ENCODE measurements at regions not wholly inside any gene's neighbourhood (a gene's known extent, or its start where the extent isn't known, plus 50 kb on each side); places are given as distances from the start of the nearest gene placed in this dataset.

DNA sequence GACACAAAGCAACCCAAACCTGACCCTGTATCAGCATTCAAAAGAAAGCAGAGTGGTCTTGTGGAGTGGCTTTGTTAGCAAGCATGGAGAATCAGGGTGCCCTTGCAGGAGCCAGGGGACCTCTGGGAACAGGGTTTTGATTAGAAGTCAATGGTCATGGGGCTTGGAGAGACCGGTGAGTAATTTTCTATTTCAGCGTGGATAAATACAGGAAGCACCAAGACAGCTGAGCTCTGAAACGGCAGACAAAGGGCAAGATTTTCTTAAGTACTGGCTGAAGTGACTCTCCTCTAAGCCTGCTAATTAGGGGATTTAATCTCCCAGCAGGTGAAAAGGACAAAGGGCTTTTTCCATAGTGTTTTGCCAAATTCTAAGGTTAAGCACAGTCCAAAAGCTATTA, 78.0 kb upstream of the GAREM1 start:
- no peaks in the 10 kb centered on the region for H4K20me1 ChIP-seq (ENCODE audit: insufficient read depth)
- H3K4me2 ChIP-seq (ENCODE audit: low read length) = no peak overlapping the region
- peak overlapping the region; percentile 42 for H2AFZ ChIP-seq (ENCODE audit: low read depth, low read length)
- TF ChIP-seq RAD21 (conservative IDR thresholded peaks at IDR 0.05) (no peak), EZH2 (IDR thresholded peaks at IDR 0.05; ENCODE audit: borderline replicate concordance, insufficient read depth, low read length, poor library complexity, severe bottlenecking) (no peak), TAF1 (IDR thresholded peaks at IDR 0.05; ENCODE audit: low read depth) (no peak)
- TF ChIP-seq, protein P1, sequence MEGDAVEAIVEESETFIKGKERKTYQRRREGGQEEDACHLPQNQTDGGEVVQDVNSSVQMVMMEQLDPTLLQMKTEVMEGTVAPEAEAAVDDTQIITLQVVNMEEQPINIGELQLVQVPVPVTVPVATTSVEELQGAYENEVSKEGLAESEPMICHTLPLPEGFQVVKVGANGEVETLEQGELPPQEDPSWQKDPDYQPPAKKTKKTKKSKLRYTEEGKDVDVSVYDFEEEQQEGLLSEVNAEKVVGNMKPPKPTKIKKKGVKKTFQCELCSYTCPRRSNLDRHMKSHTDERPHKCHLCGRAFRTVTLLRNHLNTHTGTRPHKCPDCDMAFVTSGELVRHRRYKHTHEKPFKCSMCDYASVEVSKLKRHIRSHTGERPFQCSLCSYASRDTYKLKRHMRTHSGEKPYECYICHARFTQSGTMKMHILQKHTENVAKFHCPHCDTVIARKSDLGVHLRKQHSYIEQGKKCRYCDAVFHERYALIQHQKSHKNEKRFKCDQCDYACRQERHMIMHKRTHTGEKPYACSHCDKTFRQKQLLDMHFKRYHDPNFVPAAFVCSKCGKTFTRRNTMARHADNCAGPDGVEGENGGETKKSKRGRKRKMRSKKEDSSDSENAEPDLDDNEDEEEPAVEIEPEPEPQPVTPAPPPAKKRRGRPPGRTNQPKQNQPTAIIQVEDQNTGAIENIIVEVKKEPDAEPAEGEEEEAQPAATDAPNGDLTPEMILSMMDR (IDR thresholded peaks at IDR 0.05; ENCODE audit: poor library complexity, severe bottlenecking) = no peak
- no peaks in the 10 kb centered on the region for H3F3A ChIP-seq (ENCODE audit: insufficient read depth, low read length, poor library complexity, severe bottlenecking)
- peak overlapping the region; percentile 13 for H3K9ac ChIP-seq (ENCODE audit: low read length)
- H3K9me3 ChIP-seq (ENCODE audit: low read length) = no peaks in the 10 kb centered on the region
- peak overlapping the region; percentile 11 for H3K27ac ChIP-seq (ENCODE audit: low read length)
- no peaks in the 10 kb centered on the region for H3K9me2 ChIP-seq (ENCODE audit: insufficient read depth, low read length)
- H3K27me3 ChIP-seq (ENCODE audit: insufficient read depth, low read depth, low read length) = no peaks in the 10 kb centered on the region
- H3K4me3 ChIP-seq (ENCODE audit: low read length) = no peak overlapping the region
- H3K36me3 ChIP-seq (ENCODE audit: insufficient read depth, low read length) = no peaks in the 10 kb centered on the region
- no peaks in the 10 kb centered on the region for H3K79me2 ChIP-seq (replicated peaks; ENCODE audit: insufficient read depth, low read length)

DNA sequence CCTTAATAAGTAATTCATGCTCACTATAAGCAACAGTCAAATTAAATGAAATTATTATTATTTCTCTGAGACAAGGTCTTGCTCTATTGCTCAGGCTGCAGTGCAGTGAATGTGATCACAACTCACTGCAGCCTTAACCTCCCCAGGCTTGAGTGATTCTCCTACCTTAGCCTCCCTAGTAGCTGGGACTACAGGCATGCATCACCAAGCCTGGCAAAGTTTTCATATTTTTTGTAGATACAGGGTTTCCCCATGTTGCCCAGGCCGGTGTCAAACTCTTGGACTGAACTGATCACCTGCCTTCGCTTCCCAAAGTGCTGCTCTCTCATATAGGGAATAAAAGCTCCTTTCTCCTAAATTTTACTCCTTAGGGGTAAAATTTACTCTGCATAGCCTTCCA, 74.9 kb upstream of the GAREM1 start:
- TF ChIP-seq MXI1 (conservative IDR thresholded peaks at IDR 0.05; ENCODE audit: poor library complexity, severe bottlenecking) (no peak), EZH2 (IDR thresholded peaks at IDR 0.05; ENCODE audit: borderline replicate concordance, insufficient read depth, low read length, poor library complexity, severe bottlenecking) (no peak), RAD21 (conservative IDR thresholded peaks at IDR 0.05) (no peak), EP300 (conservative IDR thresholded peaks at IDR 0.05; ENCODE audit: poor library complexity, severe bottlenecking) (no peak), TAF1 (IDR thresholded peaks at IDR 0.05; ENCODE audit: low read depth) (no peak), POLR2AphosphoS5 (IDR thresholded peaks at IDR 0.05) (no peak), SMC3 (conservative IDR thresholded peaks at IDR 0.05; ENCODE audit: poor library complexity) (no peak)
- TF ChIP-seq, protein P1 (IDR thresholded peaks at IDR 0.05; ENCODE audit: poor library complexity, severe bottlenecking) = no peak
- TF ChIP-seq, protein P2, sequence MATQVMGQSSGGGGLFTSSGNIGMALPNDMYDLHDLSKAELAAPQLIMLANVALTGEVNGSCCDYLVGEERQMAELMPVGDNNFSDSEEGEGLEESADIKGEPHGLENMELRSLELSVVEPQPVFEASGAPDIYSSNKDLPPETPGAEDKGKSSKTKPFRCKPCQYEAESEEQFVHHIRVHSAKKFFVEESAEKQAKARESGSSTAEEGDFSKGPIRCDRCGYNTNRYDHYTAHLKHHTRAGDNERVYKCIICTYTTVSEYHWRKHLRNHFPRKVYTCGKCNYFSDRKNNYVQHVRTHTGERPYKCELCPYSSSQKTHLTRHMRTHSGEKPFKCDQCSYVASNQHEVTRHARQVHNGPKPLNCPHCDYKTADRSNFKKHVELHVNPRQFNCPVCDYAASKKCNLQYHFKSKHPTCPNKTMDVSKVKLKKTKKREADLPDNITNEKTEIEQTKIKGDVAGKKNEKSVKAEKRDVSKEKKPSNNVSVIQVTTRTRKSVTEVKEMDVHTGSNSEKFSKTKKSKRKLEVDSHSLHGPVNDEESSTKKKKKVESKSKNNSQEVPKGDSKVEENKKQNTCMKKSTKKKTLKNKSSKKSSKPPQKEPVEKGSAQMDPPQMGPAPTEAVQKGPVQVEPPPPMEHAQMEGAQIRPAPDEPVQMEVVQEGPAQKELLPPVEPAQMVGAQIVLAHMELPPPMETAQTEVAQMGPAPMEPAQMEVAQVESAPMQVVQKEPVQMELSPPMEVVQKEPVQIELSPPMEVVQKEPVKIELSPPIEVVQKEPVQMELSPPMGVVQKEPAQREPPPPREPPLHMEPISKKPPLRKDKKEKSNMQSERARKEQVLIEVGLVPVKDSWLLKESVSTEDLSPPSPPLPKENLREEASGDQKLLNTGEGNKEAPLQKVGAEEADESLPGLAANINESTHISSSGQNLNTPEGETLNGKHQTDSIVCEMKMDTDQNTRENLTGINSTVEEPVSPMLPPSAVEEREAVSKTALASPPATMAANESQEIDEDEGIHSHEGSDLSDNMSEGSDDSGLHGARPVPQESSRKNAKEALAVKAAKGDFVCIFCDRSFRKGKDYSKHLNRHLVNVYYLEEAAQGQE (IDR thresholded peaks at IDR 0.05; ENCODE audit: borderline replicate concordance) = no peak
- H3K9me2 ChIP-seq (ENCODE audit: insufficient read depth, low read length) = no peaks in the 10 kb centered on the region

More for the DNA sequence above, 74.9 kb upstream of the GAREM1 start:
- Histone ChIP-seq H3F3A (ENCODE audit: insufficient read depth, low read length, poor library complexity, severe bottlenecking) (no peaks in the 10 kb centered on the region), H4K20me1 (ENCODE audit: insufficient read depth) (no peaks in the 10 kb centered on the region), H3K36me3 (ENCODE audit: insufficient read depth, low read length) (no peaks in the 10 kb centered on the region), H2AFZ (ENCODE audit: low read depth, low read length) (no peak overlapping the region), H3K4me3 (ENCODE audit: low read length) (no peak overlapping the region), H3K27ac (ENCODE audit: low read length) (no peak overlapping the region), H3K4me2 (ENCODE audit: low read length) (no peak overlapping the region), H3K9me3 (ENCODE audit: low read length) (no peaks in the 10 kb centered on the region), H3K27me3 (ENCODE audit: insufficient read depth, low read depth, low read length) (no peaks in the 10 kb centered on the region), H3K79me2 (replicated peaks; ENCODE audit: insufficient read depth, low read length) (no peaks in the 10 kb centered on the region), H3K9ac (ENCODE audit: low read length) (no peak overlapping the region)

All from neural cell (in vitro differentiated cells).